GM12891 (cell line): ENCODE measurements at regions not wholly inside any gene's neighbourhood (a gene's known extent, or its start where the extent isn't known, plus 50 kb on each side); places are given as distances from the start of the nearest gene placed in this dataset.

Experiments
- PAX5 ChIP-seq: IDR thresholded peaks from 2 replicates; pipeline ENCODE4 v1.6.1; 2011; ENCODE audit warnings: low read length, moderate library complexity, mild to moderate bottlenecking; ENCODE audit not compliant: insufficient read depth, severe bottlenecking
- POLR2A ChIP-seq: IDR thresholded peaks from 2 replicates; pipeline ENCODE4 v1.6.1; 2011; ENCODE audit warnings: low read depth, low read length, control low read depth
- POLR2AphosphoS5 ChIP-seq: IDR thresholded peaks from 2 replicates; pipeline ENCODE4 v1.6.1; 2011; ENCODE audit warnings: low read depth, low read length, control low read depth
- SPI1 ChIP-seq: IDR thresholded peaks from 2 replicates; pipeline ENCODE4 v1.6.1; 2011; ENCODE audit warnings: low read depth, low read length, control low read depth
- TAF1 ChIP-seq: IDR thresholded peaks from 2 replicates; pipeline ENCODE4 v1.6.1; 2011; ENCODE audit warnings: low read depth, low read length, control low read depth

- no peak for TF ChIP-seq POLR2A
- no peak for TF ChIP-seq PAX5
- no peak for TF ChIP-seq POLR2AphosphoS5
- no peak for TF ChIP-seq TAF1
- no peak for TF ChIP-seq SPI1
Measured at GRCh38 chr7:36066343-36066664, 86.8 kb upstream of the EEPD1 start.
